HG03354 (cell line): ENCODE measurements at regions not wholly inside any gene's neighbourhood (a gene's known extent, or its start where the extent isn't known, plus 50 kb on each side); places are given as distances from the start of the nearest gene placed in this dataset.

Experiments used
- ATAC-seq: cut with Tn5 transposase; IDR thresholded peaks from one replicate; pipeline ENCODE4 v1.9.1; 2021; ENCODE audit warnings: mild to moderate bottlenecking; ENCODE audit not compliant: unreplicated experiment, poor library complexity, severe bottlenecking

DNA sequence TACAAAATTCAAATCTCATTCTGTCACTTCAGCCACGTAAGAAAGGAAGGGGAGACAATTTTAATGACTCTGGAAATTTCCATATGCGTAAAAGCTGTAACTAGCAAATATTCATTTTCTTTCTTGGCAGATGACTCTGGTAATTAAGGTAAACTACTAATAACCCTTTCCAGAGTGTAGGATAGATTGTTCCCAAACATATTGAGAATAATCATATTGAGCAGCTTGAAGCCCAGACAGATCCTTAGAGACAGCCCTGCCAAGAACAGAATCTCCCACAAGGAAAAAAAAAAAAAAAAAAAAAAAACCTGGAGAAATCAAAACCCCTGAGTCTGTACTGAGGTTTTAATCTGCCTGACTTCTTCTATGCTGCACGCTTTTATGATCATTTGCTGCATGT, 163.6 kb upstream of the TMPO start:
- ATAC-seq, result no peak

DNA sequence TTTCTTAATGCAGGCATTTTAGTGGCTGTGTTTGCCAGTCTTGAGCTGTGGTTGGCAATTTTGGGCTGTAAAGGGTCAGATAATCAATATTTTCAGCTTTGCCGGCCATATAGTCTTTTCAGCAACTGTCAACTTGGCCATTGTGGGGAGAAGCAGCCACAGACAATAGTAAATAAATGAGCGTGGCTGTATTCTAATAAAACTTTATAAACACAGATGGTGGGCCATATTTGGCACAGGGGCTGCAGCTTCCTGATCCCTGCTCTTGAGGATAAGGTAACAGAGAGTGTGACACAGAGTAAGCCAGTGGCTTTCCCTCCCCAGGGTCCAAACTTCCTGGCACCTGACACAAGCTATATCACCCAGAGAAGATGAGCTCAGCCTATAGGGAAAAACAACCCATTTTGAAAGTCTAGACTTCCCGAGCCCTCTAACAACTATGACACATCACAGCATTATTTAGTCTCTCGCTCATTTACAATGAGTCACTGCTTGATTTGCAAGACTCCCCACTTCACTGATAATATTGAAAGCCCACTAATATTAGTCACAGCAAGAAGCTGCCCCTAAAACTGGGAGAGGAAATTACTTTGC, 163.1 kb upstream of the TMPO start:
- ATAC-seq, result peak; percentile 55

DNA sequence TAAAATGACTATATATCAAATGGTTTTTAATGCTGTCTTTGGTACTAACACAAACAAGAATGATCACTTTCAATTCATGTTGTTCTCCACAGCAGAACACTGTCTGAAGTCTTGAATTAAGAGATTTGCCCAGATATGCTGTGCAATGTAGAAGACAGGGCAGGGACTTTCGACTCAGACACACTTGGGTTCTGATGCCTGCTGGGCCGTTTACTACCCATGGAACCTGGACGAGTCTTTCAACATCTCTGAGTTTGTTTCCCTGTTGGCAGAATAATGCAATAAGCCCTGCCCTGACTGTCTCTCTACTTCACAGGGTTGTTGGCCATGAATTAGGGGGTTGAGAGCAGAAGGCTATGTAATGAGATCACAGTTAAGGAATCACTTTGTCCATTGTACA, 162.6 kb upstream of the TMPO start:
- peak; percentile 27 for ATAC-seq

GRCh38 chr12:98354520-98355035, 160.8 kb upstream of the TMPO start:
- no peak for ATAC-seq

GRCh38 chr12:98355322-98355721, 160.1 kb upstream of the TMPO start:
- ATAC-seq, result no peak

GRCh38 chr12:98355933-98356332, 159.5 kb upstream of the TMPO start:
- ATAC-seq, result no peak

GRCh38 chr12:98358144-98358543, 157.2 kb upstream of the TMPO start:
- ATAC-seq, result no peak

DNA sequence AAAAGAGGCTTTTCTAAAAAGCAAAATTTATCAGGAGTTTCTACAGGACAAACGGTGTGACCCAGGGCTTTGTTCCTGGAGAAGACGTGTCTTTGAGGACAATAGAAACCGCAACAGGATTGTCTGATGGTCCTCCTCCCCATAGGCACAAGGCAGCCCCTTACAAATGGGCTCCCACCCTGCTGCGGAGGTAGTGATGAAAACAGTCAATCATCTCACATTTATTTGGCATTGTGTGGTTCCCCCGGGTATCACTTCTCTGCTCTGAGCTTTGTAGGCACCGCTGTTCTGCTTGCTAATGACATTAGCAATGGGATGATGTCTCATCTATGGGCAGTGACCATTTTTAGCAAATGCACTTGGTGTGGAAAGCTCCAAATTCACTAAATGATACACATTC, 155.5 kb upstream of the TMPO start:
- ATAC-seq, result no peak

DNA sequence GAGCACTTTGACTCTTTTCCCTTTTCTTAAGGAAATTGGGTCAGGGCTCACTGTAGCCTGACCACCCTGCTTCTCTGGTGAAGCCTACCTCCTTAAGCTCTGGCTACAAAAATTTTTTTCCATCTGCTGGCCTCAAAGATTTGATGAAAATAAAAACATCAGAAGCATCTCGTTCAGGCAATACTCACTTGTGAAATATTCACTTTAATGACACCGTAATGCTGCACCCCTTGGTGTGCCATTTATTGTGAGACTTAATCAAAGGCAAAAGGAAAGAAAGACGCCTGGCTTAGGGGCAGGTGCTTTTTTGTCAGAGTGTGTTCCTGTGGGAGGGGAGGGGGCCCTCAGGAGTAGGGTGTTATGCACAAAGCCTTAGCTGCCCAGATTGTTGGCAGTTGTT, 155.0 kb upstream of the TMPO start:
- no peak for ATAC-seq

GRCh38 chr12:98369581-98369980, 145.8 kb upstream of the TMPO start:
- ATAC-seq, result no peak

GRCh38 chr12:98370976-98371375, 144.4 kb upstream of the TMPO start:
- ATAC-seq, result no peak

- ATAC-seq, result no peak
These were observed 144.0 kb upstream of the TMPO start for GRCh38 chr12:98371419-98371818.

DNA sequence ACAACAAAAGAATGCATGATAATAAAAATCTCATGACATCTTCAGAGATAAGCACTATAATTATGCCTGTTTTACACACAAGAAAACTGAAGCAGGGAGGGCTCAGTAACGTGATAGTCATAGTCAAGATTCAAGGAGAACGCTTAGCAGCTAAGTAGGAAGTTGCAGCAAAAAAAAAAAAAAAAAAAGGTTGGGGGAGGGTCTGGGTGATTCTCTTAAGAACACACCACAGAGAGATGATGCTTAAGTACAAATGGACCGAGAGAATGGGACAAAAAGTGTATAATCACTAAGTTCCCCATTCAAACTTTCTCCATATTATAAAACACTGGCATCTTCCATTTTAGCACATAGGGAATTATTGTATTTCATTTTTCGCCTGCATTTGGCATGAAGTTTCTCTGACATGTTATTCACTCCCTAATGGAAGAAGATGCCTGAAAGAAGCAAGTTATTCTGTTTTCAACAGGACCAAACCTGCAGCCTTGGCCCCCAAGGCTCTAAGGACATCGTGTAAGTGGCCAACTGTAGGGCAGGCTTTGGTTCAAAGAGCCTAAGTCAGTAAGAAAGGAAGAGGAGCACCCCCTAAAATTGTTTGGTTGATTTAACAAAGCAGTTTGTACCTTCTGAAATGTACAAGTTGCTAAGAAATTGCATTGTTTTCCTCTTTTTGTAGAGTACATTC, 142.9 kb upstream of the TMPO start:
- ATAC-seq, result no peak

- ATAC-seq, result no peak
These were observed 142.3 kb upstream of the TMPO start for GRCh38 chr12:98373025-98373554.

- ATAC-seq, result no peak
These were observed 141.4 kb upstream of the TMPO start for GRCh38 chr12:98374007-98374406.

GRCh38 chr12:98379106-98379505, 136.3 kb upstream of the TMPO start:
- no peak for ATAC-seq

DNA sequence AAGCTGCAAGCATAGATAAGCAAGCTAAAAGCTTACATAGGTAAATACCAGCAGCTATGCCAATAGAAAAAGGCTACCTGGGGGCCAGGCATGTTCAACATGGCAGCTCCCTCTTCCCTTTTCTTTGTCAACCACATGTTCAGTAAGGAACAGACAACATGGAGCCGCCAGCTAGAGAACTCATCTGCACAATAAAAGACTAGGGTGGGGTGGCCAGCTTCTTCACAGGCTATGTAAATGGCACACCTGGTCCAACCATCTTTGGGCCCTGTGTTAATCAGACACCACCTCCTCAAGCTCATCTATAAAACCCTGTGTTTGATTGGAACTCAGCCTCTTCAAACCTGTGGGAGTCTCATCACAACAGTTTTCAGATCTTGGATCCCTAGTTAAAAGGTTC, 129.7 kb upstream of the TMPO start:
- no peak for ATAC-seq

GRCh38 chr12:98387444-98387843, 127.9 kb upstream of the TMPO start:
- no peak for ATAC-seq

GRCh38 chr12:98388126-98388525, 127.3 kb upstream of the TMPO start:
- ATAC-seq, result no peak

DNA sequence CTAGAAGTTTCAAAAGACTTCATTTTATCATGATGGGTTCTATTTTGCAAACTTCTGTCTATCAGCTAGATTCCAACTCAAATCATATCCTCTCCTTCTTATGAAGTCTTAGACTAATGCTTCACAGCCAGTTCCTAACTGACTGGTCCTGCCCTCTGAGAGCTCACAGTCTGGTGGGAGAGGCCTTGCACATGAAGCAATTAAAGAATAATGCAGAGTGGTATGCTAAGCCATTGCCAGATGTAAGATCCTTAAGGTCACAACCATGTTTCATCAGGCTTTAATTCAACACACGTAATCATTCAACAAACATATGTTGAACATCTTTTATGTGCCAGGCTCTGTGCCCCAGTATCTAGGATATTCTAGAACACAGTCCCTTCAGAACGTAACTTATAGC, 125.8 kb upstream of the TMPO start:
- ATAC-seq, result no peak

DNA sequence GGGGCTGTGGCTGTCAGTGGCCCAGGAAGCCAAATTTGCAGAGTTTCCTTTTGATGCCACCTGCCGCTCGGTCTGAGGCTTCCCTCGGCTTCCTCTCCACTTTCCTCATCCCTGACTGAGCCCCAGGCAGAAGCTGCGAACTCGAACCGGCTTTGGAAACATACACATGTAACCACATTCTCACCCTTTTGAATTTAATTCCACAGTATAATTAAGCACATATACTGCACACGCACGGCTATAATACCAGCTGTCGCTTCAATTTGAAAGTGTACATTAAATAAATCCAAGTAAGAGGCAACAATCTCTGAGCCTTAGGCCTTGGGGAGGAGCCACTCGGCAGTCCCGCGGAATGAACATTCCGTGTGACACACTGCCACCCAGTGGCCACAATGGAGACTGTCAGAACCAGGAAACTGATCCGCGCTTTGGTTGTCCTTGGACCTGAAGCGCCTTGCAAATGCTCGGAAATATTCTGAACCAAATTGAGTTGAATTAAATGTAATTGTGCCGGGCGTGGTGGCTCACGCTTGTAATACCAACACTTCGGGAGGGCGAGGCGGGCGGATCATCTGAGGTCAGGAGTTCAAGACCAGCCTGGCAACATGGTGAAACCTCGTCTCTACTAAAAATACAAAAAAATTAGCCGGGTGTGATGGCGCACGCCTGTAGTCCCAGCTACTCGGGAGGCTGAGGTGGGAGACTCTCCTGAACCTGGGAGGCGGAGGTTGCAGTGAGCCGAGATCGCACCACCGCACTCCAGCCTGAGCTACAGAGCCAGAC, 117.9 kb upstream of the TMPO start:
- peak; percentile 91 for ATAC-seq
